Neural progenitor cell (in vitro differentiated cells): ENCODE measurements at regions not wholly inside any gene's neighbourhood (a gene's known extent, or its start where the extent isn't known, plus 50 kb on each side); places are given as distances from the start of the nearest gene placed in this dataset.

ENCODE experiments used
- EZH2 ChIP-seq: fragments of 200-600 bp; sonication (generic); IDR thresholded peaks from 2 replicates; pipeline ENCODE4 v1.6.1; 2017; ENCODE audit warnings: antibody characterized with exemption, mild to moderate bottlenecking, moderate library complexity
- EZH2phosphoT487 ChIP-seq: fragments of 200-600 bp; sonication (generic); IDR thresholded peaks from 2 replicates; pipeline ENCODE4 v1.6.1; 2017; ENCODE audit warnings: antibody characterized with exemption
- TF ChIP-seq, protein P1 (sequence below): fragments of 200-600 bp; sonication (generic); IDR thresholded peaks from 2 replicates; pipeline ENCODE4 v1.5.1; 2017; ENCODE audit warnings: antibody characterized with exemption, mild to moderate bottlenecking

GRCh38 chr15:26314577-26314976, 451.4 kb upstream of the ATP10A start:
- TF ChIP-seq, protein P1, sequence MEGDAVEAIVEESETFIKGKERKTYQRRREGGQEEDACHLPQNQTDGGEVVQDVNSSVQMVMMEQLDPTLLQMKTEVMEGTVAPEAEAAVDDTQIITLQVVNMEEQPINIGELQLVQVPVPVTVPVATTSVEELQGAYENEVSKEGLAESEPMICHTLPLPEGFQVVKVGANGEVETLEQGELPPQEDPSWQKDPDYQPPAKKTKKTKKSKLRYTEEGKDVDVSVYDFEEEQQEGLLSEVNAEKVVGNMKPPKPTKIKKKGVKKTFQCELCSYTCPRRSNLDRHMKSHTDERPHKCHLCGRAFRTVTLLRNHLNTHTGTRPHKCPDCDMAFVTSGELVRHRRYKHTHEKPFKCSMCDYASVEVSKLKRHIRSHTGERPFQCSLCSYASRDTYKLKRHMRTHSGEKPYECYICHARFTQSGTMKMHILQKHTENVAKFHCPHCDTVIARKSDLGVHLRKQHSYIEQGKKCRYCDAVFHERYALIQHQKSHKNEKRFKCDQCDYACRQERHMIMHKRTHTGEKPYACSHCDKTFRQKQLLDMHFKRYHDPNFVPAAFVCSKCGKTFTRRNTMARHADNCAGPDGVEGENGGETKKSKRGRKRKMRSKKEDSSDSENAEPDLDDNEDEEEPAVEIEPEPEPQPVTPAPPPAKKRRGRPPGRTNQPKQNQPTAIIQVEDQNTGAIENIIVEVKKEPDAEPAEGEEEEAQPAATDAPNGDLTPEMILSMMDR = no peak
- TF ChIP-seq EZH2 = no peak
- no peak for TF ChIP-seq EZH2phosphoT487
